ENCODE measurements at regions not wholly inside any gene's neighbourhood (a gene's known extent, or its start where the extent isn't known, plus 50 kb on each side); places are given as distances from the start of the nearest gene placed in this dataset.
"Not testable (repeated sequence)": the region's sequence is repeated elsewhere in the genome, so short reads cannot be mapped to it uniquely, and the experiment has no call there.

DNA sequence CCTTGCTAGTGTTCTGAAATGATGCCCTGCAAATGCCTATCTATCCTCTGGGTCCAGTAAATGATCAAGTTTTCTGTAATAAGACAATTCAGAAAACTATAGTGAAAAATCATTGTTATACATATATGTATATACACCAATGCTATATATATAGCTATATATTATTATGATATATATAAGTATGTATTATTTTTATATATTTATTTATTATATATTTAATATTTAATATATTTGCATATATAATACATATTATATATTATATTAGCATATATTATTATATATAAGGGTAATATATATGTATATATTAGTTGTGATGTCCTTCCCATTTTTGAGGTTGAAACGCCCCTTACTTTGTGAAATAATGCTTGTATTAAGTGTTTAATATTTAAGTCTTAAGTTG lies 181.4 kb upstream of the CACNA2D1 start:
- DNase-seq, result no peak

DNA sequence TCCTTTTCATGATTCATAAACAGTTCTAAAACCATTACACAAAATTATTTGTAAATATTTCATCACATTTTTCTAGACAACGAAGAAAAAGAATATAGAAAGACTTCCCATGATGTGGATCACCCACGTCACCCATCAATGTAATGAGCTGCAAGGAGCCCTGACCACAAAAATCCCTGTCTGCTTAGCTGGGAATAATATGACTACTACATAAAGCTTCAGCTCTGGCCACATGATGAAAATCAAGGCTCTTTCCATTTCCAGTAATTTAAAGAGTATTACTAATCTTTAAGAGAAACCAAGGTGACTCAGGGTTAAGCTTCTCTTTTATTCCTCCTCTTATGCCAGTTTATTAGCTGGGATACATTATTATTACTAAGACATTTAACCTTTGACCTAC lies 180.8 kb upstream of the CACNA2D1 start:
- peak in 1 of 3 donors; percentile 86 for DNase-seq

DNA sequence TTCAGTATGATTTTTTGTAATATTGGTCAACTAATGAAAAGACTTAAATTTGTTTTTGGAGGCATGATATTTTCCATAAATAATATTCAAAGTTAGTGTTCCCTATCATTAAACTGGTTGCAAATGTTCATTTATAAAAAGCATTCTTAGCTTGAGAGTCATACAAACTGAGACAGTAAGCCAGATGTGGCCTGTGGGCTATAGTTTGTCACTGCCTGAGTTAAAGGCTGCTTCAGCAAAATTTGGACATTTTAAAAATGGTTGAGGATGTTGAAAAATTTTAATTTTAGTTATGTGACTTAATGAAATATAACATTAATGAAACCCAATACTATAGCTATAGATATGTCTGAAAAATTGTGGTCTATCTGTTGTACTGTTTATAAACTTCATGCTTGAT lies 180.2 kb upstream of the CACNA2D1 start:
- no peak for DNase-seq

DNA sequence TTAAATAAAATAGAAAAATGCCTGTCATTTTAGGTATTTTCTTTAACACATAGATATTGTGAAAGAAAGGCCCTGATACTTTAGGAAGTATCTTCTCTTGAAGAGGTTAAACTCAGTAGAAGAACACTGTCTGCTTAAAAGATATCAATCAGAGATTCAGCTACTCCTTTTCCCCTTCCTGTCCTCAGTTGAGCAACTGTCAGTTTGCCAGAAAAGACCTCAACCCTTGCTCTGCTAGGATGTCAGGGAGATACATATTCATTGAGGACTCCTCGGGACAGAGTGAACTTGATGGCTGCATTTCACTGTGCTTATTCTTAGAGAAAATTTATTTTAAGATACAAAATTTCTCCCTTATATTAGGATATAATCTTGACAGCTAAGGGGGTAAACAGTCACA lies 173.6 kb upstream of the CACNA2D1 start:
- DNase-seq, result no peak

DNA sequence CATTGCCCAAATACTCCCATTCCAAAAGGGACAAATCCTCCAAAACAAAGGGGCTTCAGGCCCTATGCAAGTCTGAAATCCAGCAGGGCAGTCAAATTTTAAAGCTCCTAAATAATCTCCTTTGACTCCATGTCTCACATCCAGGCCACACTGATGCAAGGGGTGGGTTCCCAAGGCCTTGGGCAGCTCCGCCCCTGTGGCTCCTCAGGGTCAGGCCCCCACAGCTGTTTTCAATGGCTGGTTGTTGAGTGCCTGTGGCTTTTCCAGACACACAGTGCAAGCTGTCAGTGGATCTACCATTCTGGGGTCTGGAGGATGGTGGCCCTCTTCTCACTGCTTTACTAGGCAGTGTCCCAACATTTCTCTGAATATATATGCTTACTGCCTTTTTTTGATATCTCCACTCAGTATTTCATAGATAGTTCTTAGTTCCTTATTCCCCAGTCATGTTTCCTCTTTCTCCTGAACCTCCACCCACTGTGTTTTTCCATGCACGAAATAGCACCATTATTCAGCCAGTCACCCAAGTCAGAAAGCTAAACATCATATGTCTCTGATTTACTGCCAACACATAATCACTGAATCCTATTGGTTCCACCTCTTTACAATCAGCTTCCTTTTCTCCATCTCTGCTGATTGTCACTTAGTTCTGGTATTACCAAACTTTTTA lies 172.6 kb upstream of the CACNA2D1 start:
- no peak for DNase-seq

DNA sequence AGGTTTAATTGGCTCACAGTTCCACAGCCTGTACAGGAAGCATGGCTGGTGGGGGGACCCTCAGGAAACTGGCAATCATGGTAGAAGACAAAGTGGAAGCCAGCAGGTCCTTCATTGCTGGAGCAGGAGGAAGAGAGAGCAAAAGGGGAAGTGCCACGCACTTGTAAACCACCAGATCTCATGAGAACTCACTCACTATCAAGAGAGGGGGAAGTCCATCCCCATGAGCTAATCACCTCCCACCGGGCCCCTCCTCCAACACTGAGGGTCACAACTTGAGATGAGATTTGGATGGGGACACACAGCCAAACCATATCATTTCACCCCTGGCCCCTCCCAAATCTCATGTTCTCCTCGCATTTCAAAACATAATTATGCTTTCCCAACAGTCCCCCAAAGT lies 171.9 kb upstream of the CACNA2D1 start:
- no peak for DNase-seq

DNA sequence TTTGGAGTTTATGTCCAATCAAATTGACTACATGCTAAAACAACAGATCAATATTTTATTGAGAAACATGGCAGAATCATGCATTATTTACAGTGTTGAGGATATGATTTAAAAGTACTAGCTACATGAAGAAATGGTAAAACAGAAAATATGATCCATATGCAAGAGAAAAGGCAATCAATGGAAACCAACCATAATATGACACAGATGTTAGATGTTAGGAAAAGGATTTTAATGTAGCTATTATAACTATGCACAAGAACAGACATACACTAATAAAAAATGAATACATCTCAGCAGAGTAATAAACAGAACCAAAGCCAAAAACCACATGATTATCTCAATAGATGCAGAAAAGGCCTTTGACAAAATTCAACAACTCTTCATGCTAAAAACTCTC lies 166.2 kb upstream of the CACNA2D1 start:
- peak in 1 of 3 donors; percentile 30 for DNase-seq

DNA sequence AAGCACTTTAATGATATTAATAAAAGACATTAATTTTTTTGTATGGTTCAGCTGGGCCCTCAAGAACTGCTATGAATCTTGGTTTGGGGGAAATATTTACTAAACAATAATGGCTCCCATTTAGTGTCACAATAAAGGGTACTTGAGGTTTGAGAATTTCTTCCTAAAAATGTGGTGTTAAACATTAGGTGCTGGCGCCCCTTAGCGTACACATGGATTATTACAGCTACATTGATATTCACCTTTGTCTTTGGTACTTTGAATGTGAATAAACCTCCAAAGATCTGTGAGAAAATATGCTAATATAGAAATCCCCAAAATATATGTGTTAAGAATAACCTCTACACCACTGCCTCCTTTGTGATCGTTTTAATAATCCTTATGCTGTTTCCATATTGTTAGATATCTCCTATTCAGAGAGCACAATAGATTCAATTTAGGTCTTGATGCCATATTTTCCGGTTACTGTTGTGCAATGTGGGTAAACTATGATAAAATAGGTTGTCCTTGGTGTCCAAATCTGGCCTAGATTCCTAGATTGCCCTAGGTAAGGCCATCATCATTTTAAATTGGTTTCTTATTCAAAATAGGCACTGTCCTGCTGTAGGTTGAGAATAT lies 161.8 kb upstream of the CACNA2D1 start:
- peak in 2 of 3 donors; percentile 20 to 45 for DNase-seq

DNA sequence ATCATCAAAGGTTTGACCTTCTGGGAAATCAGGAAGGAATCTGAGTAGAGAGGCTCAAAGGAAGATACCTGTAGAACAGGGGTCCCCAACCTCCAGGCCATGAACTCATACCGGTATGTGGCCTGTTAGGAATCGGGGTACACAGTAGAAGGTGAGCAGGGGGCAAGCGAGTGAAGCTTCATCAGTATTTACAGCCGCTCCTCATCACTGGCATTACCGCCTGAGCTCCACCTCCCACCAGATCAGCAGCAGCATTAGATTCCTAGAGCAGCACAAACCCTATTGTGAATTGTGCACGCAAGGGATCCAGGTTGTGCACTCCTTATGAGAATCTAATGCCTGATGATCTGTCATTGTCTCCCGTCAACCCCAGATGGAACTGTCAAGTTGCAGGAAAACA lies 158.5 kb upstream of the CACNA2D1 start:
- no peak for DNase-seq

DNA sequence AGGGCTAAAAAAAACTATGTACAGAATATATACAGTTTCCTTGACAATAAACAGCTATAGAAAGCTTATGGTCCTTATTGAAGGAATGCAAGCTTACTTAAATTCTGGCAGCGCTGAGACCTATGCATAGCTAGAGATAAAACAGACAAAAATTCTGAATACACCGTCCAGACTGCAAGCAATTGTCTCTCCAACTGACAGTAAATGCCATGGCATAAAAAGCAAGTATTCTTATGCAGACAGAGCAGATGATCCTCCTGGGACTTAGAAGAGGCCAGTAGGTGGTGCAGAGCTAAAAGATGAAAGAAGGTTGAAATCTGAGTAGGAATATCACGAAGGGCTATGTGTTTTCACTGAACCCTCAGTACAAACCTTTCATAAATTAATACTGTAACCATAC lies 157.0 kb upstream of the CACNA2D1 start:
- DNase-seq, result no peak

DNA sequence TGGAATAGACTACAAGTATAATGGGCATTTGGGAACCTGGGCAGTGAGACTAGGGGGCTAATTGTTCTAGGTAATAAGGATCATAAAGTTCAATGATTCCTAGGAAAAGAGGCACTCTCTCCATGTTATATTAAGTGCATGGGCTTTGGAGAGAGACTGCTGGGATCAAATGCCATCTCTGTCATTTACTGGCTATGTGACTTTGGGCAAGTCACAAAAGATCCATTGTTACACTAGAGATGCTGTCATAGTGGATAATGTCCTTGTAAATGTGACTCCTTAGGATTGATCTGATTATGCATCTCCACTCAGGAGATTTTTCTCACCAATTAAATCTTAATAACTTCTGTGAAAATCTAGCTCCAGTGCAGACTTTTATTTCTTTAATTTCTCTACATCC lies 156.3 kb upstream of the CACNA2D1 start:
- DNase-seq, result no peak

DNA sequence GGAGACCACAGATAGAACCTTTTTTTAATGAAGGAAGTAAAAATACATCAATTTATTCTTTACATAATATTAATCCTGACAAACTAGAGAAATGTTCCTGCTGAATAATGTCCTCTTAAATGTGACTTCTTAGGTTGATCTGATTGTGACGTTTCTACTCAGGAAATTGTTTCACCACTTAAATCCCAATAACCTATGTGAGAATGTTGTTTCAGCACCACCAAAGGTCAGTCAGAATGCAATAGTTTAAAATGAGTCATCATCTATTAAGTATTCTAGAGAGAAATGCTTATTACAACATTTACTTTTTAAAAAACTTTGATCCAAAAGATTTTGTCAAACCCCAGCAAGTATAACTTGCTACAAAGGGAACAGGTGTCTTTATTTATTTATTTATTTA lies 155.4 kb upstream of the CACNA2D1 start:
- no peak for DNase-seq

DNA sequence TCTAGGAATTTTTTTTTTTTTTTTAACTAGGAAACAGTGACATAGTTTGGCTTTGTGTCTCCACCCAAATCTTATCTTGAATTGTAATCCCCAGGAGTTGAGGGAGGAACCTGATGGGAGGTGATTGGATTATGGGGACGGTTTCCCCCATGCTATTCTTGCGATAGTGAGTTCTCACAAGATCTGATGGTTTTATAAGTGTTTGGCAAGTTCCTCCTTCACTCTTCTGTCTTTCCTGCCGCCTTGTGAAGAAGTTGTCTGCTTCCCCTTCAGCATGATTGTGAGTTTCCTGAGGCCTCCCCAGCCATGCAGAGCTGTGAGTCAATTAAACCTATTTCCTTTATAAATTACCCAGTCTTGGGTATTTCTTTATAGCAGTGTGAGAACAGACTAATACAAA lies 152.2 kb upstream of the CACNA2D1 start:
- DNase-seq, result not testable (repeated sequence)

DNA sequence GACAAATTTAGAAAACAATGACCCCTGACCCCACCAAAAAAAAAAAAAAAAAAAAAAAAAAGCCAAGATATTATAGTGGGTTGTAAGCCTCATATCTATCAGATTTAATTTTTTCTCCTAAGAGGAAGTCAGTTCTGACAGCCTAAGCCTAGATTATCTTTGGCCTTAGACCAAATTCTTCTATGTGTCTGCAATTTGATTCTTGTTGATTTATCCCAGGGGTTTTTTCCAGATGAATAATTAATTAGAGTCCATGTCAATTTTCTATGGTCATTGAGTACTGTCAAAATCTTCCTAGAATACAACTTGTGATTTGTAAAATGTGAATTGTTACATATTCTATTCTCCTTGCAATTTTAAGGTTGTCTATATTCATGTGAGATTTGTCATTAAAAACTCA lies 151.6 kb upstream of the CACNA2D1 start:
- DNase-seq, result no peak

DNA sequence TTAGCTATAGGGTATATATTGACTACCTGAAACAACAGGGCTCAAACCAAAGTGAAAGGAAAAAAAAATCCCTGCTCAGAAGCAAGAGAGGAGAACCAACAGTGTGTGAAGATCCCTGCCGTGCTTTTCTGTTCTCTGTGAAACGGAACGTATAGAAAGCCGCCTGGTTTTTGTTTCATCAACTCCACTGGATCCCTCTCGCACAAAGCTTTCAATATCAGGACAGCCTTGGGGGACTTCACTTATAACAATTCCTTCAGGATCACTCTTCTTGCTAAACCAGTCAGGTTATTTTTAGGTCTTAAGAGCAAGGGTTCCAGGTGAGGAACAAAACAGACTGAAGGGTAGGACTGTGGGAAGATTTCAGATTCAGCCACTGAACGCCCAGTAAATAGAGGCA lies 151.1 kb upstream of the CACNA2D1 start:
- DNase-seq, result no peak

DNA sequence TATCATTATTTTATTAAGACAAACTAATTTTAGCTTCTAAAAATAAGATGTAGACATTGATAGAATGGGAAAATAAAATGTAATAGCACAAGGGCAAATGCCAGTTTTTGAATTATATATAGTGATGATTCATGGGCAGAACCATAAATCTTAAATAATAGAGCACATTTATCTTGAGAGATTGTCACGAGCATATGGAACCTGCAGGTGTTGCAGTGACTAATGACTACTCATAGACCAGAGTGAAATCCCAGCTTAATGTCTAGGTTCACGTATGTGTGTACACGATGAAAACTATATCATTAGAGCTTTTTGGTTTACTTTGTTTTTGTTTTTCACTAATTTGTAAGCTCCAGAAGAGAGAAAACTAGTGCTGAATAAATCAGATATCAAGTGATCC lies 150.2 kb upstream of the CACNA2D1 start:
- no peak for DNase-seq

DNA sequence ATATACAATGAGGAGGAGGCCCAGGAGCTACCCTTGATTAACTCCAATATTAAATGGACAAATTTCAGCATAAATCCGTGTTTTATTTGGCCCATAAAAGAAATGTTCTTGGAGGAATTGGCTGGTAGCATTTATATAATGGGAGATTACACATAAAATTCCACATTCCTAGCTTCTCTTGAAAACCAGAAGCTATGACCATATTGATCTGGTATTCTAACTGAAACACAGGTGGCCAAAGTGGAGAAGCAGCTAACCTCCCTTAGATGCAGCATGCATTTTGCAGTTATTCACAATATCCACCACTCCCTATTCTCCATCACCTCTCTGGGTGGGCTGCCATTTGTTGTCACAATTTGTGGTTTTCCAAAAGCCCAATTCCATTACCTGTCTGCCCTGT lies 148.8 kb upstream of the CACNA2D1 start:
- no peak for DNase-seq

DNA sequence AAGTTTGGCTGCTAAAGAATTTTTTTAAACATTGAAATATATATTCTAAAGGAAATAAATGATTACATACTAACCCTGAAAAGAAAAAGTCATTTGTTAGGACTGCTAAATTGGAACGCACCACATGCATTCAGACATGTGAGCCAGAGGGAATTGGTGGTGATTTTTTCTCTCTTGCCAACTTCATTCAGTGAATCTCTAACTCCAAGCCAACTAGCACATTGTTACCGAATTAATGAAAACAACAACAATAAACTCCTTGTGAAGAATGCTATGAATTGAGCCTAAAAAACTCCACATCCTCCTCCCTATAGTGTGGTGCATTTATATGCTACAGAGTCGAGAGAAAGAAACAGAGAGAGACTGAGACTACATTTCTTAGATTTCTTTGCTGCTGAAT lies 135.5 kb upstream of the CACNA2D1 start:
- no peak for DNase-seq

DNA sequence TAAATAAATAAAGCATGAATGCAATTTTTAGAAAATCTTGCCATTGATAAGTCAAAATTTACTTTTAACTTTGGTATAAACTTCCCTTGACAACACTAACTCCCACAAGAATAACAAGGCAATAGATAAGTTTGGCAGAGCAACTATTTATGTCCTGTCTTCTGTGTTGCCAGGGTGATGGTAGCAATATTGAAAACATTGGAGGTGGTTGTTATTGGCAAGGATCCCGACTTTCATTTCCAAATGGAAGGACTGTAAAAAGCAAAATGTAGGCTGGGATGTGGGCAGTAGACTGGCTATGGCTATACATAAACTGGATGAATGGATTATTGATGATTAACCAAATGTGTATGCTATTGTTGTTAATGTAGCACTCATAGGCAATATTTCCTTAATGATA lies 134.9 kb upstream of the CACNA2D1 start:
- peak in 1 of 3 donors; percentile 27 for DNase-seq

DNA sequence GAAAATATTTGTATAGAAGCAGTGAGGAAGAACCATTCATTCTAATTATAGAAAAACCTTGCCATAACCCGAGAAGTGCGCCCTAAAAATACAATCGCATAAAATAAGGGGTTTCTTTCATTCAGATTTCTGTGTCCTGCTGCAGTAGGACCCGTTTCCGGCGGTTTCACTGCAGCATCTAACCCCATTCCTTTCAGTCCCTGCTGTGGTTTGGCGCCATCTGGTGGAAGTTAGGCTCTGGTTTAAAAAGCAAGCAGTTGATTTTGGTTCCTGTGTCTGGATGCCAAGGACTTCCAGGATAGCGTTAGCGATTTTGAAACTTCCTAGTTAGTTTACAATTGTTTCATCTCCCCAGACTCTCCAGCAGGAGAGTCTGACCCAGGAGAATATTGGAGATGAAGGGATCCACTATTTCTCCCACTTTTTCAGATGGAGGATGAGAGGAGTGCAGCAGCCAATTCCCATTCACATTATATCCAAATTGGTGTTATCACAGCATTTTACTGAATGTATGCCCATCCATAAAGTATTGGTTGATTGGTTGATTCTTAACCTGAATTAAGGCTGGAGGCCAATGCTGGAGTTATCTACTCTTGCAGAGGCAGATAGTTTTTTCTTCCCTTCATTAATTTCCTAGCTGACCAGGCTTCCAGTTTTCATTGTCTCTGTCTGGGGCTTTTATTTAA lies 128.8 kb upstream of the CACNA2D1 start:
- DNase-seq, result peak; percentile 82 to 91 (median 86)

DNA sequence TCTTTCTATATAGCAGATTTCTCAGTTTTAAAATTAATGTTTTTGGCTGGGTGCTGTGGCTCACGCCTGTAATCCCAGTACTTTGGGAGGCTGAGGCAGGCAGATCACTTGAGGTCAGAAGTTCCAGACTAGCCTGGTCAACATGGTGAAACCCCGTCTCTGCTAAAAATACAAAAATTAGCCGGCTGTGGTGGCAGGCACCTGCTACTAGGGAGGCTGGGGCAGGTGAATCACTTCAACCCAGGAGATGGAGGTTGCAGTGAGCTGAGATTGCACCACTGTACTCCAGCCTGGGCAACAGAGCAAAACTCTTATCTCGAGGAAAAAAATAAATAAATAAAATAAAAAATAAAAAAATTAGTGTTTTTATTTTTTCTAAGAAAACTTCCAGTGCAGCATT lies 127.5 kb upstream of the CACNA2D1 start:
- DNase-seq, result not testable (repeated sequence)

DNA sequence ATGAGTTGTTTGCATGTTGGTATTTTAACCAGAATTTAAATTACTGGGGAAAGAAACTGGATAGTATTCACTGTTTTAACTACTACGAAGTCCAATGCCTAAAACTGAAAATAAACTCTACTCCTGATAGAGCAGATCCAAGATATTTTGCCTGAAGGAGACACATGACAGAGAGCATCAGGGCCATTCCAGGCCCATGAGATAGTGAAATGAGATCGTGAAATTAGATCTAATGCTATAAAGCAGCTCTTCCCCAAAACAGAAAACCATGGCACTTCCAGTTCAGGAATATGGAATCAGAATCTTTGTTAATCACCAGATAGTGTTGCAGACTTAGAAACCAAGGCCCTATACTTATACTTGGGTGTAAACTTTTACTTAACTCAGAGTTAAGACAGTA lies 124.3 kb upstream of the CACNA2D1 start:
- DNase-seq, result no peak

DNA sequence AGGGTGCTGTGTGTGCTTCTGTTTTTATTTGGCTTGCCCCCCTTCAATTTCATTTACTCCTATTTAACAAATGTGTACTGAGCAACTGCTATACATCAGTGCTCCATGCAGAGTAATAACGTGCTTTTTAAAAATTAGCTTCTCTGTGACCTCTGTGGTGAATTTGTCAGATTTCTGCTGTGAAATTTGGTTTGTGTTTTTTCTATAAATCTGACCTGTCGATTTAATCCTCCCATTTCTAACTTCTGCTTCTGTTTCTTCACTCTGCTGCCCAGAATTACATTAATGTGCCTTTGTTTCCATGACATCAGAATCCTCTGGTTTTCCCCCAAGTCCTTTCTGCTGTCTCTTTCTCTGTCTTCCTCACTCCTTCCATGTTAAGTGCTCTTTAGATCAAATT lies 123.8 kb upstream of the CACNA2D1 start:
- DNase-seq, result peak in 1 of 3 donors; percentile 35

Data from muscle of back (tissue), 3 donors.